Uterus (tissue), 3 donors: ENCODE measurements at regions not wholly inside any gene's neighbourhood (a gene's known extent, or its start where the extent isn't known, plus 50 kb on each side); places are given as distances from the start of the nearest gene placed in this dataset.

Experiments used
- DNase-seq, 2 donors: peaks; one replicate each; pipeline ENCODE4 v3.0.0-alpha.2; 2019 to 2020
- H3K27ac ChIP-seq, 2 donors: fragments of 200-600 bp; sonication (generic); 1 replicate in 1 of 2; 2 replicates in 1 of 2; pipeline ENCODE4 v1.5.1; 2016 to 2018
- H3K27me3 ChIP-seq, 2 donors: fragments of 200-600 bp; sonication (generic); one replicate each; pipeline ENCODE4 v1.5.1; 2018 to 2019; ENCODE audit warnings: control low read depth in 1 of 2
- H3K36me3 ChIP-seq, 2 donors: fragments of 200-600 bp; sonication (generic); one replicate each; pipeline ENCODE4 v1.5.1; 2019; ENCODE audit warnings: control low read depth in 1 of 2
- H3K4me1 ChIP-seq, 2 donors: fragments of 200-600 bp; sonication (generic); one replicate each; pipeline ENCODE4 v1.5.1; 2018 to 2019; ENCODE audit warnings: control low read depth in 1 of 2
- H3K4me3 ChIP-seq, 2 donors: fragments of 200-600 bp; sonication (generic); 1 replicate in 1 of 2; 2 replicates in 1 of 2; pipeline ENCODE4 v1.5.1; 2018 to 2019; ENCODE audit warnings: mild to moderate bottlenecking in 1 of 2
- H3K9me3 ChIP-seq, 2 donors: fragments of 200-600 bp; sonication (generic); one replicate each; pipeline ENCODE4 v1.5.1; 2019; ENCODE audit warnings: control low read depth in 1 of 2
- CTCF ChIP-seq, 4 experiments: fragments of 200-600 bp in 2 of 4; fragments of 450-650 bp in 2 of 4; sonication (generic) in 2 of 4; IDR thresholded peaks; one replicate each; pipeline ENCODE4 v1.5.1; 2016 to 2019; ENCODE audit warnings: antibody characterized with exemption in 4 of 4, mild to moderate bottlenecking in 2 of 4, moderate library complexity in 1 of 4
- POLR2A ChIP-seq, 2 donors: fragments of 450-650 bp; IDR thresholded peaks; one replicate each; pipeline ENCODE4 v1.6.1; 2016; ENCODE audit warnings: antibody characterized with exemption in 2 of 2, mild to moderate bottlenecking in 1 of 2, moderate library complexity in 1 of 2
- intact Hi-C: fragments of 100-400 bp; cut with DNase I; formaldehyde crosslinking; loops from one replicate; pipeline ENCODE4 v1.15.1; 2023; ENCODE audit warnings: low total_unique reads
- donor health status: DM: yes; HTN: yes; CAD: no.

- Histone ChIP-seq H3K27me3 (no peaks in the 10 kb centered on the region), H3K4me3 (no peak overlapping the region), H3K4me1 (no peaks in the 10 kb centered on the region), H3K36me3 (no peaks in the 10 kb centered on the region), H3K27ac (no peak overlapping the region), H3K9me3 (no peaks in the 10 kb centered on the region)
- DNase-seq: no peak
- TF ChIP-seq CTCF (IDR thresholded peaks at IDR 0.05): no peak
- TF ChIP-seq POLR2A (IDR thresholded peaks at IDR 0.05): no peak
- intact Hi-C loops: no loop called here
Measured at GRCh38 chr4:171668403-171668802, 144.8 kb upstream of the GALNTL6 start.

- Histone ChIP-seq H3K9me3 (no peaks in the 10 kb centered on the region), H3K27me3 (no peaks in the 10 kb centered on the region), H3K4me3 (no peak overlapping the region), H3K4me1 (no peaks in the 10 kb centered on the region), H3K27ac (no peak overlapping the region), H3K36me3 (no peaks in the 10 kb centered on the region)
- TF ChIP-seq CTCF (IDR thresholded peaks at IDR 0.05) (no peak), POLR2A (IDR thresholded peaks at IDR 0.05) (no peak)
- intact Hi-C loops: no loop called here
- no peak for DNase-seq
Measured at GRCh38 chr4:171667906-171668305, 145.3 kb upstream of the GALNTL6 start.

DNA sequence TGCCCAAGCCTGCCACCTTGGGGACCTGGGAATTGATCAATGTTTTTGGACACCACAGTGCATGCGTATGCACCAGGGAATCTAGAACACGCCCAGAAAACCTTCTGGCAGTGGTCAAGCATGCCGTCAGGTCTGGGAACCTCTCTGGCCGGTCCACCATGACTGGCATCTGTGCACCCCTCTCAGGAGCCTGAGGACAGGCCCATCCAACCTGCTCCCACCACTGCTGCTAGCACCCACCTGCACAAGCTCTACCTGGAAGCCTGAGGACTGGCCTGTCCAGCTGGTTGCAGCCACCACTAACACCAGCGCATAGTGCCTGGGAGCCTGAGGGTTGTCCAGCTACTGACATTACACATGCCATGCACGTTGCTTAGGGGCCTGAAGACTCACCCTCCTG lies 162.1 kb upstream of the GALNTL6 start:
- Histone ChIP-seq H3K4me3 (no peak overlapping the region), H3K36me3 (no peaks in the 10 kb centered on the region), H3K27ac (no peak overlapping the region), H3K4me1 (no peaks in the 10 kb centered on the region), H3K9me3 (no peaks in the 10 kb centered on the region), H3K27me3 (no peaks in the 10 kb centered on the region)
- no peak for DNase-seq
- intact Hi-C loops: no loop called here
- TF ChIP-seq POLR2A (IDR thresholded peaks at IDR 0.05) (no peak), CTCF (IDR thresholded peaks at IDR 0.05) (no peak)

GRCh38 chr4:171650543-171650942 lies 162.7 kb upstream of the GALNTL6 start:
- DNase-seq: no peak
- no peaks in the 10 kb centered on the region for H3K9me3 ChIP-seq
- intact Hi-C loops: no loop called here

GRCh38 chr4:171648926-171649325 lies 164.3 kb upstream of the GALNTL6 start:
- H3K36me3 ChIP-seq: no peaks in the 10 kb centered on the region
- H3K27ac ChIP-seq: no peak overlapping the region
- no peaks in the 10 kb centered on the region for H3K27me3 ChIP-seq
- no peaks in the 10 kb centered on the region for H3K9me3 ChIP-seq
- no peak for TF ChIP-seq CTCF (IDR thresholded peaks at IDR 0.05)
- no peak for TF ChIP-seq POLR2A (IDR thresholded peaks at IDR 0.05)
- intact Hi-C loops: no loop called here
- no peak for DNase-seq
- H3K4me1 ChIP-seq: no peaks in the 10 kb centered on the region
- no peak overlapping the region for H3K4me3 ChIP-seq

More at GRCh38 chr4:171650543-171650942, 162.7 kb upstream of the GALNTL6 start:
- no peak for TF ChIP-seq CTCF (IDR thresholded peaks at IDR 0.05)
- TF ChIP-seq POLR2A (IDR thresholded peaks at IDR 0.05): no peak
- H3K4me3 ChIP-seq: no peak overlapping the region
- no peak overlapping the region for H3K27ac ChIP-seq
- H3K36me3 ChIP-seq: no peaks in the 10 kb centered on the region
- no peaks in the 10 kb centered on the region for H3K27me3 ChIP-seq
- H3K4me1 ChIP-seq: no peaks in the 10 kb centered on the region
